HG02798 (cell line): ENCODE measurements at regions not wholly inside any gene's neighbourhood (a gene's known extent, or its start where the extent isn't known, plus 50 kb on each side); places are given as distances from the start of the nearest gene placed in this dataset.

ENCODE experiments used
- ATAC-seq: cut with Tn5 transposase; IDR thresholded peaks from one replicate; pipeline ENCODE4 v1.9.1; 2021; ENCODE audit warnings: mild to moderate bottlenecking; ENCODE audit not compliant: unreplicated experiment, poor library complexity

- no peak for ATAC-seq
Measured at GRCh38 chr14:22036541-22037239, 363.1 kb upstream of the OR4E1 start.

GRCh38 chr14:22026527-22026926 lies 352.9 kb upstream of the OR4E1 start:
- ATAC-seq: no peak

- no peak for ATAC-seq
Measured at GRCh38 chr14:22025879-22026278, 352.3 kb upstream of the OR4E1 start.

- no peak for ATAC-seq
Measured at GRCh38 chr14:22024137-22024536, 350.5 kb upstream of the OR4E1 start.

GRCh38 chr14:22018890-22019289 lies 345.3 kb upstream of the OR4E1 start:
- ATAC-seq: no peak

GRCh38 chr14:22012452-22012851 lies 338.8 kb upstream of the OR4E1 start:
- ATAC-seq: no peak

GRCh38 chr14:22011253-22011642 lies 337.6 kb upstream of the OR4E1 start:
- no peak for ATAC-seq

GRCh38 chr14:22010545-22011252 lies 337.1 kb upstream of the OR4E1 start:
- ATAC-seq: no peak

GRCh38 chr14:22008766-22009165 lies 335.1 kb upstream of the OR4E1 start:
- ATAC-seq: no peak

- ATAC-seq: no peak
Measured at GRCh38 chr14:22007784-22008412, 334.3 kb upstream of the OR4E1 start.

- ATAC-seq: no peak
Measured at GRCh38 chr14:22007363-22007762, 333.7 kb upstream of the OR4E1 start.

GRCh38 chr14:22003461-22003860 lies 329.8 kb upstream of the OR4E1 start:
- ATAC-seq: no peak

GRCh38 chr14:22002860-22003284 lies 329.3 kb upstream of the OR4E1 start:
- no peak for ATAC-seq

GRCh38 chr14:21999402-21999801 lies 325.8 kb upstream of the OR4E1 start:
- no peak for ATAC-seq

- no peak for ATAC-seq
Measured at GRCh38 chr14:21997300-21997699, 323.7 kb upstream of the OR4E1 start.

- no peak for ATAC-seq
Measured at GRCh38 chr14:21995332-21995731, 321.7 kb upstream of the OR4E1 start.

- no peak for ATAC-seq
Measured at GRCh38 chr14:21993837-21994236, 320.2 kb upstream of the OR4E1 start.

GRCh38 chr14:21993070-21993469 lies 319.5 kb upstream of the OR4E1 start:
- ATAC-seq: no peak

- no peak for ATAC-seq
Measured at GRCh38 chr14:21991130-21991529, 317.5 kb upstream of the OR4E1 start.

- ATAC-seq: no peak
Measured at GRCh38 chr14:21990116-21990515, 316.5 kb upstream of the OR4E1 start.

- no peak for ATAC-seq
Measured at GRCh38 chr14:21989090-21989489, 315.5 kb upstream of the OR4E1 start.

GRCh38 chr14:21988413-21988812 lies 314.8 kb upstream of the OR4E1 start:
- no peak for ATAC-seq
